ENCODE measurements at regions not wholly inside any gene's neighbourhood (a gene's known extent, or its start where the extent isn't known, plus 50 kb on each side); places are given as distances from the start of the nearest gene placed in this dataset.
A peak's percentile ranks its signal among the peaks of the same experiment; 100 is the strongest.
"Not testable (repeated sequence)": the region's sequence is repeated elsewhere in the genome, so short reads cannot be mapped to it uniquely, and the experiment has no call there.

DNA sequence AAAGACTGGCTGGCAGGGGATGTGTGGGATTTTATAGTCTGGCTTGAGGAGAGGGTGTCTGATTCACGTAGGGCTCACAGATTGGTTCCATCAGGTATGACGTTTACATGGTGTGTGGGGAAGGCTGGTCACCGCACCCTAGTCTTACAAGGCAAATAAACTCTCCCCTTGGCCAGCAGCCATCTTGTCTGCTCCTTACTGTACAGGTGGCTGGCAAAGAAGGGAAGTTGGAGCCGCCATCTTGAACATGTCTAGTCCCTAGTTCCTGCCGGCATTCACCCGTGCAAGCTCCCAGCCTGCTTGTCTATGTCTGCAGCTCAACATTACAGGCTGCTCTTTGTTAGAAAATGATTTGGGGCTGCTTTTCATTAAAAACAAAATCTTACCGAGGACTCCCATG, 97.6 kb downstream of the RAMP3 start:
- no peaks in the 10 kb centered on the region for H3K36me3 Mint-ChIP-seq
- H3K27ac Mint-ChIP-seq = no peak overlapping the region
- DNase-seq = no peak
- no peak for ATAC-seq (replicated peaks)
- H3K9me3 Mint-ChIP-seq = no peaks in the 10 kb centered on the region
- H3K4me1 Mint-ChIP-seq = peaks cover 17 to 27% of the 10 kb centered on the region in 2 donors
- H3K27me3 Mint-ChIP-seq = peaks cover 46 to 55% of the 10 kb centered on the region in 2 donors
- H3K4me3 Mint-ChIP-seq = no peak overlapping the region

DNA sequence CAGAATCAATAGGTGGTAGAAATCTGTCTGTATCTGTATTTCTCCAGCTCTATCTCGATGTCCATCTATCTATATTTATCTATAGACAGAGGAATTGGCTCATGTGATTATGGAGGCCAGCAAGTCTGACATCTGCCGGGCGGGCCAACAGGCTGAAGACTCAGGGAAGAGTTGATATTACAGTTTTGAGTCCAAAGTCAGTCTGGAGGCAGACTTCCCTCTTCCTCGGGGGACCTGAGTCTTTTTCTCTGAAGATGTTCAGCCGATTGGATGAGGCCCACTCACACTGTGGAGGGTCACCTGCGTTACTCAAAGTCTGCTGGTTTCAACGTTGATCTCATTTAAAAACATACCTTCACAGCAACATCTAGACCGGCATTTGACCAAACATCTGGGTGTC, 98.7 kb downstream of the RAMP3 start:
- Mint-ChIP-seq H3K9me3 (no peaks in the 10 kb centered on the region), H3K4me1 (peaks cover 17 to 28% of the 10 kb centered on the region in 2 donors)
- DNase-seq = no peak

DNA sequence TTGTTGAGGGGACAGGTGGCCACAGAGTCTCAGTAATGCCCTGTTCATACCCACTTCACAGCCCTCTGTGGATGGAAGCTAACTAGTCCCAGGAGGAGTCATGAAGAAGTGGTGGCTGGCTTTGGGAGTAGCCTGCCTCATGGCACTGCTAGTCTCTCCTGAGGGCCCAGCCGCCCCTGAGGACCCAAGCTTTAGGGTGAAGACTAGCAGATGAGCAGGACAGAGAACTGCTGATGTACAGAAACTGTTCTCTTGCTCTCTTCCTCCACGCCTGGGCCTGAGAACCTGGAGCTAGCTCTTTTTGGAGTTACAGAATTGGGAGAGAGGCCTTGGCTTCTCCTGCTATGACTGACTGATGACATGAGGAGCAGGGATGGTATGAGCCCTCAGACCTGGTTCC, 99.2 kb downstream of the RAMP3 start:
- H3K36me3 Mint-ChIP-seq = no peaks in the 10 kb centered on the region
- DNase-seq = no peak
- H3K27me3 Mint-ChIP-seq = peaks cover 57 to 71% of the 10 kb centered on the region in 2 donors
- no peak for ATAC-seq (replicated peaks)
- peaks cover 17 to 28% of the 10 kb centered on the region in 2 donors for H3K4me1 Mint-ChIP-seq
- H3K4me3 Mint-ChIP-seq = no peak overlapping the region
- H3K9me3 Mint-ChIP-seq = peaks cover 0 to under 1% of the 10 kb centered on the region in 2 donors
- H3K27ac Mint-ChIP-seq = no peak overlapping the region

More for the DNA sequence above, 98.7 kb downstream of the RAMP3 start:
- Mint-ChIP-seq H3K27me3 (peaks cover 54 to 67% of the 10 kb centered on the region in 2 donors), H3K4me3 (no peak overlapping the region), H3K36me3 (no peaks in the 10 kb centered on the region), H3K27ac (no peak overlapping the region)
- no peak for ATAC-seq (replicated peaks)

DNA sequence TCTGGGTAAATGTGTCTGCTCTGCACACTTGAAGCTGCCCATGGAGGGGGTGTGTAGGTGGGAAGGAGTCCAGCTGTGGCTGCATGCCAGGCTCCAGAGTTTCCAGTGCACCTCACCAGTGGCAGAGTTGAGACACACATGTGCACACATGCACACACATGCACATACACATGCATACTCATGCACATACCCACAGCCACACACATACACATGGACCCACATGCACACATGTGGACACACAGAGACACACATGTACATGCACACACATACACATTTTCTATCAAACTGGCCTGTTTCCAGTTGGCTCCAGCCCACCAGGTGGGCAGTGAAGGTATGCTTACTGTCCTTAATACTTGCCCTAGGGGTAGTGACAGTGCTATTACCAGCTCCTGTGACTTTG, 99.7 kb downstream of the RAMP3 start:
- peaks cover 59 to 75% of the 10 kb centered on the region in 2 donors for H3K27me3 Mint-ChIP-seq

DNA sequence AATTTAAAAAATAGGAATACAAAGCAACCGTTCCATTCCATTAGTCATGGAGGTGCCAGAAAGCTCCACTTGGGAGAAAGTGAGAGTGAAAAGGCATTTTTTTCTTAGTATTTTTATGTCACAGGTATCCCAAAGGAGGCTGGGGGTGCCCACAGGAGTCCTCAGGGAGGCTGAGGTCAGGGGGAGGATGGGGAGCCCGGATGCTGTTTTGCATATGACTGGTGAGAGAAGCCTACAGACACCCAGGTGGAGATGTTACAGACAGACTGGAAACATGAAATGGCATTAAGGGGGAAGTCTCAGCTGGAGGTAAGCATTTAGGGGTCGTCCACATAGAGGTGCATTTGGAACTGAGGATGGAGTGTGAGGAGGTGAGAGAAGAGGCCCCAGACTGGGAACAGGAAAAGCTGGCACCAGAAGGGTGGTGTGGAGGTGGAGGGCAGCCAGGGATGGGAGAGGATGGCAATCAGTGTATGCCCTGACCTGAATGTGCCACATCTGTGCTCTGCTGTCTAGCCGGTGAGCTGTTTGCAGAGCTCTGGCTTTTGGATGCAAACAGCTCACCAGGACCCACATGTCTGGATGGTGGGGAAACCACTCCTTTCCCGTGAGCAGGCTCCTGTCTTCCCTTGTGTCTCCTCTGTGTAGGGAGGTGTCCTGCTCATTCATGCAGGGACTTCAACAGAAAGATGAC, 101.1 kb downstream of the RAMP3 start:
- Mint-ChIP-seq H3K4me3 (peak overlapping the region in 1 of 2 donors; percentile 2), H3K27ac (no peak overlapping the region), H3K9me3 (peaks cover 7% of the 10 kb centered on the region in 2 donors), H3K27me3 (peaks cover 50 to 68% of the 10 kb centered on the region in 2 donors), H3K36me3 (peaks cover 0 to 4% of the 10 kb centered on the region in 2 donors), H3K4me1 (peaks cover 12 to 23% of the 10 kb centered on the region in 2 donors)
- ATAC-seq (replicated peaks) (peak; percentile 76 to 82), DNase-seq (peak; percentile 11)

More for the DNA sequence above, 99.7 kb downstream of the RAMP3 start:
- no peak for DNase-seq
- Mint-ChIP-seq H3K4me1 (peaks cover 17 to 28% of the 10 kb centered on the region in 2 donors), H3K36me3 (no peaks in the 10 kb centered on the region), H3K9me3 (peaks cover 0 to 2% of the 10 kb centered on the region in 2 donors), H3K27ac (no peak overlapping the region), H3K4me3 (no peak overlapping the region)
- ATAC-seq (replicated peaks) = no peak

DNA sequence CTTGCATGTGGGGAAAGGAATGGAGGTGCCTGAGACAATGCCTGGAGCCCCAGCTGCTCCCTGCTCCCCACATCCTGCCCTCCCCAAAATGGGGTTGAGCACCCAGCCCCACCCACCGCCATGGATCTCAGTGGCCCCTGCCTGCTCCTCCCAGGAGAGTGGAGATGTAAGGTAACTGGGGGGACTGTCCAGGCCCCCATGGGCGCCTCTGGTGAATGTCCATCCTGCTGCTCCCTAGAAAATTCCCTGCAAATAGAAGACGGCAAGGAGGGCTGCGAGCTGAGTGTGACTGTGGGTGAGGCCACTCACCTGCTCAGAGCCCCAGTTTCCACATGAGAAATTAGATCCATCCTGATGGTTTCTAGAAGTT, 101.6 kb downstream of the RAMP3 start:
- no peak overlapping the region for H3K27ac Mint-ChIP-seq
- no peak overlapping the region for H3K4me3 Mint-ChIP-seq
- peak in 1 of 2 donors; percentile 2 for ATAC-seq (replicated peaks)

DNA sequence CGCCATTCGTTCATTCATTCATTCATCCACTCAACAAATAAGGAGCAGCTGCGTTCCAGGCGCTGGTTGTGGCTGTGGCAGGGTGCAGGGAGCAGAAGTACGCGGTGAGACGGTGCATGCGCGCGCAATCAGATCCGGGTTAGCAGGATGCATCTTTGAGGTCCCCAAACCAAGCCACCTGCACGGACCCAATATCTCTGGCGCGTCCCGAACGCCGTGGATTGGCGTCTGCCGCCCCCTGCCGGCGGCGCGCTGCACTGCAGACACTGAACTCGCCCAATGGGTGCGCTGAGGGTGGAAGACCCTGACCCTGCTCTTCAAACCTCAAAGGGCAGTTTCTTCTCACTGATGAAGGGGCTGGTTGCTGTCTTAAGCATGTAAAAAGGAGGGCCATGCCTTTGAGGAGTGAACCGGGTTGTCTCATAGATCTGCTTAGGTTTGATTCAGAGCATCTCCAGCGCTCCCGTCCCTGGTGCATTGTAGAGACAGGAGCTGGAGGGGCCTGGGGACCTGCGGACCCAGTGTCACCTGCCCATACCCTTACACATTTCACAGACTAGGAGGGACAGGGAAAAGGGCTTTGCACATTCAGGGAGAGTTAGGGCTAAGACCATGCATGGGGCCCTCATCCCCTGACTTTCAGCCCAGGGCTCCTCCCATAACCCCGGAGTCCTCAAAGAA, 102.5 kb downstream of the RAMP3 start:
- H3K27me3 Mint-ChIP-seq = peaks cover 41 to 58% of the 10 kb centered on the region in 2 donors
- H3K9me3 Mint-ChIP-seq = peaks cover 7% of the 10 kb centered on the region in 2 donors
- DNase-seq (peak; percentile 44), ATAC-seq (replicated peaks) (peak; percentile 79 to 83)
- no peak overlapping the region for H3K4me3 Mint-ChIP-seq
- no peak overlapping the region for H3K27ac Mint-ChIP-seq
- H3K36me3 Mint-ChIP-seq = peaks cover 0 to 4% of the 10 kb centered on the region in 2 donors
- peaks cover 12 to 23% of the 10 kb centered on the region in 2 donors for H3K4me1 Mint-ChIP-seq

More for the DNA sequence above, 101.6 kb downstream of the RAMP3 start:
- H3K4me1 Mint-ChIP-seq = peaks cover 12 to 23% of the 10 kb centered on the region in 2 donors
- peaks cover 46 to 63% of the 10 kb centered on the region in 2 donors for H3K27me3 Mint-ChIP-seq
- peaks cover 7% of the 10 kb centered on the region in 2 donors for H3K9me3 Mint-ChIP-seq
- no peak for DNase-seq
- H3K36me3 Mint-ChIP-seq = peaks cover 0 to 4% of the 10 kb centered on the region in 2 donors

DNA sequence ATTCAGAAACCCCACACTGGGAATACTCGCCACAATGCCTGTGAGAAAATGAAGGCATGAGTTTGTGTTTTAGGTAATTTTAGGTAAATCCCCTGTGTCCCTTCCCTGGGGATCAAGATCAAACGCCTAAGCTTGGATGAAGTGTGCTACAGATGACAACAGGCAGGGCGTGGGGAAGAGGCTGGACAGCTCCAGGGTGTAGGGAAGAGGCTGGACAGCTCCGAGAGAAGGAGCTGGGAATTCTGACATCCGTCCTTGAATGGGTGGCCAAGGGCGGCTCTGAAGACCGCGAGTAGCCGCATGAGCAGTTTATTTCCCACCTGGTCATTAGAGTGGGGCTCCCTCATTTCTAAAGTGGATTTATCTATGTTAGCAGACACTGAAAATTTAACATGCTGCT, 109.7 kb downstream of the RAMP3 start:
- Mint-ChIP-seq H3K9me3 (peaks cover 4 to 7% of the 10 kb centered on the region in 2 donors), H3K27ac (no peak overlapping the region), H3K4me3 (no peak overlapping the region), H3K36me3 (peaks cover 0 to 4% of the 10 kb centered on the region in 2 donors), H3K4me1 (no peaks in the 10 kb centered on the region), H3K27me3 (peaks cover 24 to 26% of the 10 kb centered on the region in 2 donors)
- no peak for ATAC-seq (replicated peaks)
- DNase-seq = no peak

DNA sequence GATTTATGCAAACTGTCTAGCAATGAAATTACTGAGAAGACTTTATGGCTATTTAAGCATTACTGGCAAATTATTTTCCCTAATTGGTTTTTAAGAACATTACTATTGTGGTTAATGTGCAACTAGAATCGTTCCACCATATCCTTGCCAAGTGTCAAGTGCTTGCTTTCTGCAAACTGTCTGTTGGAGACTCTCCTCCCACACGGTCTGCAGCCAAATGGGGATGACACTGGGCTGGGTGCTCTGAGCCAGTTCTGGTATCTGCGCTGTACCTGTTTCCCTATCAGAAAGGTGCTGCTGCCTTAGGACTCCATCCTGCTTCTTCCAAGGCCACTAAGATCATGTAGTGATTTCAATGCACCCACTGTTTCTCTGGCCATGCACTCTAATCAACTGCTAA, 110.4 kb downstream of the RAMP3 start:
- peaks cover 24 to 31% of the 10 kb centered on the region in 2 donors for H3K27me3 Mint-ChIP-seq
- H3K27ac Mint-ChIP-seq = no peak overlapping the region
- H3K9me3 Mint-ChIP-seq = peaks cover 7 to 13% of the 10 kb centered on the region in 2 donors
- DNase-seq (no peak), ATAC-seq (replicated peaks) (no peak)
- H3K36me3 Mint-ChIP-seq = peaks cover 0 to 3% of the 10 kb centered on the region in 2 donors
- no peak overlapping the region for H3K4me3 Mint-ChIP-seq
- no peaks in the 10 kb centered on the region for H3K4me1 Mint-ChIP-seq

DNA sequence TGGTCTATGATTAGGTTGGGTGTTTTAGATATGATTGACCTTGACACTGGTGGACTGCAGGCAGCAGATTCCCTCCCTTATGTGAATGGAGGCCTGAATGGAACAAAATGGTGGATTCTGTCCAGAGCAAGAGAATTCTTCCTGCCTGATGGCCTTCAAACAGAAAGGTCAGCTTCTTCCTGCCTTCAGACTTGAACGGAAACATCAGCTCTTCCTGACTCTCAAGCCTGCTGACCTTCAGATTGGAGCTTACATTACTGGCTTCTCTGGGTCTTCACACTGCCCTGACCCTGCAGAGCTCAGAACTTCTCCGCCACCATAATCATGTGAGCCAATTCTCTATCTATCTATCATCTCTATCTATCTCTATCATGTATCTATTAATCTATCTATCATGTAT, 111.6 kb downstream of the RAMP3 start:
- Mint-ChIP-seq H3K4me3 (no peak overlapping the region), H3K27ac (no peak overlapping the region), H3K4me1 (no peaks in the 10 kb centered on the region), H3K27me3 (peaks cover 24 to 32% of the 10 kb centered on the region in 2 donors), H3K36me3 (no peaks in the 10 kb centered on the region), H3K9me3 (peaks cover 10% of the 10 kb centered on the region in 2 donors)
- no peak for DNase-seq
- no peak for ATAC-seq (replicated peaks)

DNA sequence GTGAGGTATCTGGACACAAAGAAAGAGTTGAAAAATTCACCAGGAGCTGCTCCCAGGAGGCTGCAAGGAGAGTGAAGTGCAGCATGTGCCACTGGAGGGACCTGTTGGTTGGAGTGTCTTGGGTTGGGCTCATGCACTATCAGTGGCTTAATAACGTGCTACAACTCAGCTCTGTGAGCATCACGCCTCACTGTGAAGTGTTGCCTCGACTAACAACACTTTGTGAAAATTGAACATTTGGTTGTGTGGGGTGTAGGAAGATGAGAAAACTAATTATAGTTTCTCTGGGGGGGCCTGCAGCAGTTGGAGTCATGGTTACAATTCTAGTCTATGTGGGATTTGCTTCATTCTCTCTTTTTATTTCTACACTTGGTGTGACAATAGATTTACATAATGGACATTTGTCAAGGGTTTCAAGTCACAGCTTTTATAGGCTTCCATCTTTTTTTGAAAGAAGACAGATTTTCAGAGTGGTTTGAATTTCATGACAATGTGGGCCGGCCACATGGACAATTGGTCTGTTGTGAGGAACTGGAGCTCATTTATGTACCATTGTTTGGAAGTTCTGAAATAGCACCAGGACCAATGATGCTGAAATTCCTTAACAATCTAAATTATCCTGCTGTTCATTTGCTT, 121.3 kb downstream of the RAMP3 start:
- H3K4me3 Mint-ChIP-seq = no peak overlapping the region
- no peaks in the 10 kb centered on the region for H3K36me3 Mint-ChIP-seq
- H3K9me3 Mint-ChIP-seq = peaks cover 4% of the 10 kb centered on the region in 2 donors
- ATAC-seq (replicated peaks) = no peak
- no peaks in the 10 kb centered on the region for H3K4me1 Mint-ChIP-seq
- H3K27me3 Mint-ChIP-seq = peaks cover 33 to 41% of the 10 kb centered on the region in 2 donors
- no peak overlapping the region for H3K27ac Mint-ChIP-seq
- no peak for DNase-seq

DNA sequence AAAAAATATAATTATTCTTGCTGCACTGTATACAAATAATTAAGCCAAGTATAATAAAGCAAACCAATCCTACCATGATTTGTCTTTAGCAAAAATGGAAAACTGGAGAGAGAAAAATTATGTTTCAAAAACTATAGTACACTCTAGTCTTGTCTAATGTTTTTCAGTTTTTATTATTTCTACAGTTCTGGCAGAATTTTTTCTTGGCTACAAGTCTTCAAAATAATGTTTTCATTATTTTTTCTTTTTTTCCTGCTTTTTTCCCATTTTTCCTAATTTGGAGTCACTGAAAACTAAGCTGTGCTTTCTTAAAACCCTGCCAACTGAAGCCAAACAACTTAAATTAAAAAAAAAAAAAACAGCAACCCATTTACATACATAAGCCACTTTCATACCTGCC, 132.0 kb downstream of the RAMP3 start:
- H3K4me3 Mint-ChIP-seq; H3K4me1 Mint-ChIP-seq; DNase-seq; H3K36me3 Mint-ChIP-seq; ATAC-seq (replicated peaks); H3K27ac Mint-ChIP-seq: not testable (repeated sequence)
- H3K9me3 Mint-ChIP-seq = peaks cover 9 to 10% of the 10 kb centered on the region in 2 donors
- H3K27me3 Mint-ChIP-seq = peaks cover 22 to 23% of the 10 kb centered on the region in 2 donors

DNA sequence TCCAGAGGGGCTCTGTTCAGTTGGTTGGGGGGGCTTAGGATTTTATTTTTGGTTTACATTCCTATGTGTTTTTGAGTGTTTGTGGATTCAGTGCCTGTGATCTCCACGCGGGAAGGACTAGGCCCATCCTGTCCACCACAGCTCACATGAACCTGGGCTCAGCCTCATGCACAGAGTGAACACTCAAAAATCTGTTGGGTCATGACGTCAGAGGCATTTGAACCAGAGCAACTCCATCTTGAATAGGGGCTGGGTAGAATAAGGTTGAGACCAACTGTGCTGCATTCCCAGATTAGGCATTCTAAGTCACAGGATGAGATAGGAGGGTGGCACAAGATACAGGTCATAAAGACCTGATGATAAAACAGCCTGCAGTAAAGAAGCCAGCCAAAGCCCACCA, 133.3 kb downstream of the RAMP3 start:
- Mint-ChIP-seq H3K27me3 (peaks cover 25 to 26% of the 10 kb centered on the region in 2 donors), H3K9me3 (peaks cover 9 to 10% of the 10 kb centered on the region in 2 donors), H3K4me1 (no peaks in the 10 kb centered on the region), H3K36me3 (no peaks in the 10 kb centered on the region), H3K27ac (no peak overlapping the region), H3K4me3 (no peak overlapping the region)
- ATAC-seq (replicated peaks) (no peak), DNase-seq (no peak)

DNA sequence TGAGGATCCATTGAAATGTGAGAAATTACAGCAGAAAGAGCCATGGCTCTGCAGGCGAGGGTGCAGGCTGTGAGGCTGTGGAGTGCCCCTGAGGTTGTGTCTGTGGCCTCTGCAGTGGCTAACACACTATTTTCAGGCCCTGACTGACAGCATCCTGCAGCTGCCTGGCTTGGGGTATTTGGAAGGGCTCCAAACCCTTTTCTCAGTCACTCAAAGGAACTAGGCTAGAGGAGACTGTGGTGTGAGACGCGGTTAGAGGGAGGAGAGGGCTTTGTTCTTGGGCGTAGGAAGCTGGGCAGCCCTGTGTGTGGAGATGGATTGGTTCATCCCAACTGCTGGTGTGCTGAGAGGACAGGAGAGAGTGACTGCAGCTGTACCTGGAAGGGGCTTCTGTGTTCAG, 134.9 kb downstream of the RAMP3 start:
- H3K27ac Mint-ChIP-seq = no peak overlapping the region
- no peak for DNase-seq
- peaks cover 23 to 31% of the 10 kb centered on the region in 2 donors for H3K27me3 Mint-ChIP-seq
- no peaks in the 10 kb centered on the region for H3K4me1 Mint-ChIP-seq
- ATAC-seq (replicated peaks) = no peak
- peaks cover 7 to 9% of the 10 kb centered on the region in 2 donors for H3K9me3 Mint-ChIP-seq
- H3K4me3 Mint-ChIP-seq = no peak overlapping the region
- H3K36me3 Mint-ChIP-seq = no peaks in the 10 kb centered on the region
